OCI-LY1 (cell line): ENCODE measurements at regions not wholly inside any gene's neighbourhood (a gene's known extent, or its start where the extent isn't known, plus 50 kb on each side); places are given as distances from the start of the nearest gene placed in this dataset.

Source experiments
- H2AFZ ChIP-seq: fragments of 200-600 bp; sonication (generic), shearing (Covaris generic); 2 replicates; pipeline ENCODE4 v1.6.0; 2014; ENCODE audit warnings: antibody characterized with exemption, mild to moderate bottlenecking, low read length
- H3F3A ChIP-seq: fragments of 200-600 bp; sonication (generic), shearing (Covaris generic); 2 replicates; pipeline ENCODE4 v1.6.0; 2014; ENCODE audit warnings: mild to moderate bottlenecking, antibody characterized with exemption, low read length, moderate library complexity; ENCODE audit not compliant: insufficient read depth
- H3K27ac ChIP-seq: fragments of 200-600 bp; sonication (generic); 2 replicates; pipeline ENCODE4 v1.5.1; 2014; ENCODE audit warnings: low read length, mixed run types, mild to moderate bottlenecking, low read depth; ENCODE audit not compliant: poor library complexity, severe bottlenecking
- H3K27me3 ChIP-seq: fragments of 200-600 bp; sonication (generic); 2 replicates; pipeline ENCODE4 v1.6.0; 2014; ENCODE audit warnings: antibody characterized with exemption, mild to moderate bottlenecking, low read length, moderate library complexity; ENCODE audit not compliant: insufficient read depth
- H3K36me3 ChIP-seq: fragments of 200-600 bp; sonication (generic); 2 replicates; pipeline ENCODE4 v1.6.1; 2014; ENCODE audit warnings: mild to moderate bottlenecking, antibody characterized with exemption, low read length, moderate library complexity, mixed read lengths; ENCODE audit not compliant: insufficient read depth
- H3K4me1 ChIP-seq: fragments of 200-600 bp; sonication (generic); 2 replicates; pipeline ENCODE4 v1.5.1; 2014; ENCODE audit warnings: mild to moderate bottlenecking, low read length, moderate library complexity; ENCODE audit not compliant: insufficient read depth, severe bottlenecking
- H3K4me2 ChIP-seq: fragments of 200-600 bp; sonication (generic), shearing (Covaris generic); 2 replicates; pipeline ENCODE4 v1.6.1; 2014; ENCODE audit warnings: low read length
- H3K4me3 ChIP-seq: fragments of 200-600 bp; sonication (generic); 2 replicates; pipeline ENCODE4 v1.5.1; 2014; ENCODE audit warnings: low read length, low read depth, mild to moderate bottlenecking, mixed read lengths; ENCODE audit not compliant: poor library complexity, severe bottlenecking
- H3K79me2 ChIP-seq: fragments of 200-600 bp; shearing (Covaris generic); 2 replicates; pipeline ENCODE4 v1.6.1; 2016; ENCODE audit warnings: mixed run types, low read length, mixed read lengths; ENCODE audit not compliant: insufficient read depth
- H3K9ac ChIP-seq: fragments of 200-600 bp; sonication (generic), shearing (Covaris generic); 2 replicates; pipeline ENCODE4 v1.6.1; 2014; ENCODE audit warnings: mild to moderate bottlenecking, low read length, mixed read lengths
- H3K9me2 ChIP-seq: fragments of 200-600 bp; sonication (generic), shearing (Covaris generic); 2 replicates; pipeline ENCODE4 v1.6.1; 2014; ENCODE audit warnings: low read depth, mild to moderate bottlenecking, low read length, mixed read lengths
- H3K9me3 ChIP-seq: fragments of 200-600 bp; shearing (Covaris generic); 2 replicates; pipeline ENCODE4 v1.6.1; 2014; ENCODE audit warnings: low read length, mixed read lengths
- H4K20me1 ChIP-seq: fragments of 200-600 bp; sonication (generic), shearing (Covaris generic); 2 replicates; pipeline ENCODE4 v1.6.0; 2016; ENCODE audit warnings: mild to moderate bottlenecking, low read length; ENCODE audit not compliant: insufficient read depth
- CTCF ChIP-seq: fragments of 200-600 bp; sonication (generic), shearing (Covaris generic); IDR thresholded peaks from 2 replicates; pipeline ENCODE4 v1.5.1; 2017; ENCODE audit warnings: mild to moderate bottlenecking, antibody characterized with exemption, low read length, moderate library complexity, mixed read lengths
- EZH2 ChIP-seq: fragments of 200-600 bp; sonication (generic), shearing (Covaris generic); IDR thresholded peaks from 2 replicates; pipeline ENCODE4 v1.8.0; 2017; ENCODE audit warnings: borderline replicate concordance, mixed run types, mild to moderate bottlenecking, antibody characterized with exemption, low read length, moderate library complexity, mixed read lengths

- Histone ChIP-seq H3K4me3 (no peak overlapping the region), H3K4me1 (no peaks in the 10 kb centered on the region), H4K20me1 (no peaks in the 10 kb centered on the region), H3K79me2 (no peaks in the 10 kb centered on the region), H2AFZ (no peak overlapping the region), H3K9me3 (no peaks in the 10 kb centered on the region), H3K27ac (no peak overlapping the region), H3K9me2 (no peaks in the 10 kb centered on the region), H3K9ac (no peak overlapping the region), H3K36me3 (no peaks in the 10 kb centered on the region), H3F3A (no peaks in the 10 kb centered on the region), H3K4me2 (no peak overlapping the region), H3K27me3 (no peaks in the 10 kb centered on the region)
- TF ChIP-seq CTCF: no peak
- TF ChIP-seq EZH2: no peak
These were observed 154.8 kb upstream of the SLC35B3 start for GRCh38 chr6:8589941-8590729.

- no peak for TF ChIP-seq EZH2
- TF ChIP-seq CTCF: no peak
These were observed 152.8 kb upstream of the SLC35B3 start for GRCh38 chr6:8588176-8588575.

GRCh38 chr6:8583291-8583690, 147.9 kb upstream of the SLC35B3 start:
- Histone ChIP-seq H4K20me1 (no peaks in the 10 kb centered on the region), H3F3A (no peaks in the 10 kb centered on the region), H3K4me2 (no peak overlapping the region), H3K4me3 (no peak overlapping the region), H3K9ac (no peak overlapping the region), H3K27me3 (no peaks in the 10 kb centered on the region), H3K9me2 (no peaks in the 10 kb centered on the region), H3K79me2 (no peaks in the 10 kb centered on the region), H3K27ac (no peak overlapping the region), H3K36me3 (no peaks in the 10 kb centered on the region), H3K9me3 (no peaks in the 10 kb centered on the region), H2AFZ (no peak overlapping the region), H3K4me1 (no peaks in the 10 kb centered on the region)
- TF ChIP-seq EZH2 (no peak), CTCF (no peak)

More at GRCh38 chr6:8588176-8588575, 152.8 kb upstream of the SLC35B3 start:
- no peak overlapping the region for H3K9ac ChIP-seq
- no peaks in the 10 kb centered on the region for H3K9me2 ChIP-seq
- no peaks in the 10 kb centered on the region for H3K9me3 ChIP-seq
- no peaks in the 10 kb centered on the region for H4K20me1 ChIP-seq
- no peaks in the 10 kb centered on the region for H3K36me3 ChIP-seq
- H2AFZ ChIP-seq: no peak overlapping the region
- no peaks in the 10 kb centered on the region for H3K79me2 ChIP-seq
- H3F3A ChIP-seq: no peaks in the 10 kb centered on the region
- no peaks in the 10 kb centered on the region for H3K4me1 ChIP-seq
- H3K27me3 ChIP-seq: no peaks in the 10 kb centered on the region
- no peak overlapping the region for H3K4me2 ChIP-seq
- H3K4me3 ChIP-seq: no peak overlapping the region
- H3K27ac ChIP-seq: no peak overlapping the region
